ENCODE measurements at regions not wholly inside any gene's neighbourhood (a gene's known extent, or its start where the extent isn't known, plus 50 kb on each side); places are given as distances from the start of the nearest gene placed in this dataset.

DNA sequence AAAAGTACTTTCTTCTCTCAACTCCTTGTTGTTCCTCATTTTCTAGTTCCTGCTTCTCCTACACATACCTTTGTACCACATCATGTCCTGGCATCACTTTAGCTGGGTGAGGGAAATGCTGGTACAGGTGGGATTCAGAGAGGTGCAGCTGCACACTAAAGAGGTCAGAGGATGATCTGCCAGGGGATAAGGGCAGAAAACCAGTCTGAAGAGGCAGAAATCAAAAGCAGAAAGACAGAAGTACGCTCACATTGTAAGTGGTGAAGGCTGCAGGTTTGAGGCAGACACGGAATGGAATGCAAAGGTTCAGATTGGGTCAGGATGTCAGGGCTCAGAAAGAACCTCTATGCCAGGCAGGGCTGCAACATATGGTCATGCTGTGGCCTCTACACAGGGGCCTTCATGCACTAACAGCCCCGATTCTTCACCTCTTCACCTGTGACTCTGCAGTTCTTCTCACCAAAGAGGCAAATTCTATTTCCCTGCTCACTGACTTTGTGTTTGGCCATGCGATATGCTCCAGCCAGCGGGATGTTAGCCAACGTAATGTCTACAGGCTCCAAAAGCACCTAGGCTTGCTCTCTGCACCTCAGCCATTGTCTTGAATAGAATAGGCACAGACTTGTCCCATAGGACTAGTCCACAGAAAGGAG lies 373.7 kb downstream of the NXPE2 start:
- Histone ChIP-seq H3K27me3 (no peaks in the 10 kb centered on the region), H3K4me3 (no peak overlapping the region), H3K9me3 (peaks cover 0 to 2% (median 1%) of the 10 kb centered on the region in 3 donors), H3K27ac (no peak overlapping the region), H3K4me1 (no peaks in the 10 kb centered on the region), H3K36me3 (no peaks in the 10 kb centered on the region)
- intact Hi-C loops (cut with DNase I; ENCODE audit: low total_unique reads) = no loop called here
- DNase-seq = no peak
- TF ChIP-seq, protein P1, sequence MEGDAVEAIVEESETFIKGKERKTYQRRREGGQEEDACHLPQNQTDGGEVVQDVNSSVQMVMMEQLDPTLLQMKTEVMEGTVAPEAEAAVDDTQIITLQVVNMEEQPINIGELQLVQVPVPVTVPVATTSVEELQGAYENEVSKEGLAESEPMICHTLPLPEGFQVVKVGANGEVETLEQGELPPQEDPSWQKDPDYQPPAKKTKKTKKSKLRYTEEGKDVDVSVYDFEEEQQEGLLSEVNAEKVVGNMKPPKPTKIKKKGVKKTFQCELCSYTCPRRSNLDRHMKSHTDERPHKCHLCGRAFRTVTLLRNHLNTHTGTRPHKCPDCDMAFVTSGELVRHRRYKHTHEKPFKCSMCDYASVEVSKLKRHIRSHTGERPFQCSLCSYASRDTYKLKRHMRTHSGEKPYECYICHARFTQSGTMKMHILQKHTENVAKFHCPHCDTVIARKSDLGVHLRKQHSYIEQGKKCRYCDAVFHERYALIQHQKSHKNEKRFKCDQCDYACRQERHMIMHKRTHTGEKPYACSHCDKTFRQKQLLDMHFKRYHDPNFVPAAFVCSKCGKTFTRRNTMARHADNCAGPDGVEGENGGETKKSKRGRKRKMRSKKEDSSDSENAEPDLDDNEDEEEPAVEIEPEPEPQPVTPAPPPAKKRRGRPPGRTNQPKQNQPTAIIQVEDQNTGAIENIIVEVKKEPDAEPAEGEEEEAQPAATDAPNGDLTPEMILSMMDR (IDR thresholded peaks at IDR 0.05) = no peak

DNA sequence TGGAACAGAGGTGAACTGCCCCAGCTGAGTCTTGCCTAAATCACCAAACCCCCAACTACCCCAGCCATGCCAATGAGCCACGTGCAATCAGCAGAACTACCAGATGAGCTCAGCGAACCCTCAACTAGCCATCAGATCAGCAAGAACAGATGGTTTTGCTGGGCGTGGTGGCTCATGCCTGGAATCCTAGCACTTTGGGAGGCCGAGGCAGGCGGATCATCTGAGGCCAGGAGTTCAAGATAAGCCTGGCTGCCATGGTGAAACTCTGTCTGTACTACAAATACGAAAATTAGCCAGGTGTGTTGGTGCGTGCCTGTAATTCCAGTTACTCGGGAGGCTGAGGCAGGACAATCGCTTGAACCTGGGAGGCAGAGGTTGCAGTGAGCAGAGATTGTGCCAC lies 374.3 kb downstream of the NXPE2 start:
- Histone ChIP-seq H3K27ac (no peak overlapping the region), H3K27me3 (no peaks in the 10 kb centered on the region), H3K4me1 (no peaks in the 10 kb centered on the region), H3K36me3 (no peaks in the 10 kb centered on the region), H3K9me3 (peaks cover 0 to 7% (median 7%) of the 10 kb centered on the region in 3 donors), H3K4me3 (no peak overlapping the region)
- DNase-seq = no peak
- TF ChIP-seq, protein P1 (IDR thresholded peaks at IDR 0.05) = no peak
- intact Hi-C loops (cut with DNase I; ENCODE audit: low total_unique reads) = no loop called here

DNA sequence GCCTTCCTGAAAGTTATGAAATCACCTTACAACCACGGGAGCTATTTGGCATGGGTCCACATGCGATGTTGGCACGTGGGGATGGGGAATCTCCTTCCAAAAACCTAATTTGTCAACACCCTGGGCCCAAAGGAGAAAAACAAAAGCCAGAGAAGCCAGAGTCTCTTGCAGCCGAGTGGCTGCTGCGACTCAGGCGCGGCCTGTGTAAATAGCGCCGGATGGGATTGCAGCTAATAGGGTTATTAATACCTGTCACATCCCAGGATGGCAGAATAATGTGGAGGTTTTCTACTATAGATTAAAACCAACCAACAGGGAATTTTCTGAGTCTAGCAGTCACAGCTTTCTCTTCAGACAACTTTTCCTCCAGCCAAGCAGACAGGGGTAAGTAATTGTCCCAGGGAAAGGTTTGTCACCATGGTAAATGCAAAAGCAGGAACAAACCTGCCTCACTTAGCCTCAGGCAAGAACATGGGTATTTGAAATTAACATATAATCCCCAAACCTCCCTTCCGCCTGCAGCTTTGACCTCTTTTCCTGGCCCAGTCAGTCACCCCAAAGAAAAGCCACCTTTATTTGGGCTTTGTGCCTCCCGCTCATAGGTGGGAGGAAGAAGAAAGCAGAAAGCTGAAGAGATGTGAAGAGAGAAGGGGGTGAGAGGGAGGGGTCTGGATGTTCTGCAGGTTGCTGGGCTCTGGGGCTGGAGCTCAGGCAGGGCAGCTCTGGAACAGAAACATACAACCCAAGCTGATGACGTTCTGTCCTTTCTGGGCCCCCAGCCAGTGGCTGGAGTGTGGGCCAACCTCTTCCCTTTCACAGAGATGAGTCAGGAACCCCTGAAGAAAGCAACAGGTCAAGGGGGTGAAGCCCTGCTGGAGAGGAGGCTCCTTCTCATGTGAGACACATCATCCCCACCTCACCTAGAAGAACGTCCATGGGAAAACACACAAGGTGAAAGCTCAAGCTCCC lies 376.5 kb downstream of the NXPE2 start:
- TF ChIP-seq, protein P1 (IDR thresholded peaks at IDR 0.05) = no peak
- no peak overlapping the region for H3K4me3 ChIP-seq
- no peak overlapping the region for H3K27ac ChIP-seq
- no peak for DNase-seq
- no peaks in the 10 kb centered on the region for H3K4me1 ChIP-seq
- H3K36me3 ChIP-seq = no peaks in the 10 kb centered on the region
- H3K9me3 ChIP-seq = peaks cover 0 to 7% (median 7%) of the 10 kb centered on the region in 3 donors
- H3K27me3 ChIP-seq = no peaks in the 10 kb centered on the region
- intact Hi-C loops (cut with DNase I; ENCODE audit: low total_unique reads) = no loop called here

DNA sequence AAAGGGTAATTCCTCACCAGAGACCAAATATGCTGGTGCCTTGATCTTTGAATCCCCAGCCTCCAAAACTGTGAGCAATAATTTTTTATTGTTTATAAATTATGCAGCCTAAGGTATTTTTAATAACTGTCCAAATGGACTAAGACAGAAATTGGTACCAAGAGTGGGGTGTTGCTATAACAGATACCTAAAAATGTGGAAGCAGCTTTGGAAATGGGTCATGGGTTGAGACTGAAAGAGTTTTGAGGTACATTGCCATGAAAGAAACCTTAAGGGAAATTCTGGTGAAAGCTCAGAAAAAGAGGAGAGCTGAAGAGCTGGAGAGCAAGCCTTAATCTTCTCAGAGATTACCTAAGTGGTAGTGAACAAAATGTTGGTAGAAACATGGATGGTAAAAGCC lies 378.2 kb downstream of the NXPE2 start:
- intact Hi-C loops (cut with DNase I; ENCODE audit: low total_unique reads) = no loop called here
- Histone ChIP-seq H3K9me3 (peaks cover 0 to 7% (median 7%) of the 10 kb centered on the region in 3 donors), H3K4me3 (no peak overlapping the region), H3K36me3 (no peaks in the 10 kb centered on the region), H3K27me3 (no peaks in the 10 kb centered on the region), H3K4me1 (no peaks in the 10 kb centered on the region), H3K27ac (no peak overlapping the region)
- no peak for DNase-seq
- TF ChIP-seq, protein P1 (IDR thresholded peaks at IDR 0.05) = no peak

DNA sequence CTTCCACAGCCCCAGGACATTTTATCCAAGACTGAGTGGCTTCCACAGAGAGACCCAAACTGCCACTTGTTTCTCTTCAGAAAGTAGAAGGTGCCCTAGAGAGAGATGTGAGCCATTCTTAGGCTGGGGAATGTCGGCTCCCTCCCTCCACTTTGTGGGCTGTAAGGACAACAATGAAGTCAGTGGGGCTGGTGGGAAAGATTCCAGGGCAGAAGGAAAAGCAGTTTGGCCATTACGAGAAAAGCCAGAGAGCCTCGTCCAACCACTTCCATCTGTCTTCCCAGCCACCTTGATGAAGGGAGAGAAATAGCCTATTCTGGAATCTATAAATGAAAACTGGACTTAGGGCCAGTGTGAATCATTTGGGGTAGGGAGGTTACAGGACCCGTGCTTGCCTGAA lies 382.5 kb downstream of the NXPE2 start:
- peaks cover 0 to 15% (median 7%) of the 10 kb centered on the region in 3 donors for H3K9me3 ChIP-seq
- intact Hi-C loops (cut with DNase I; ENCODE audit: low total_unique reads) = no loop called here
- H3K27me3 ChIP-seq = no peaks in the 10 kb centered on the region
- TF ChIP-seq, protein P1 (IDR thresholded peaks at IDR 0.05) = no peak
- no peaks in the 10 kb centered on the region for H3K4me1 ChIP-seq
- H3K27ac ChIP-seq = no peak overlapping the region
- DNase-seq = no peak
- H3K4me3 ChIP-seq = no peak overlapping the region
- H3K36me3 ChIP-seq = no peaks in the 10 kb centered on the region

Data from tibial artery (tissue), 4 donors.